ENCODE measurements at regions not wholly inside any gene's neighbourhood (a gene's known extent, or its start where the extent isn't known, plus 50 kb on each side); places are given as distances from the start of the nearest gene placed in this dataset.

DNA sequence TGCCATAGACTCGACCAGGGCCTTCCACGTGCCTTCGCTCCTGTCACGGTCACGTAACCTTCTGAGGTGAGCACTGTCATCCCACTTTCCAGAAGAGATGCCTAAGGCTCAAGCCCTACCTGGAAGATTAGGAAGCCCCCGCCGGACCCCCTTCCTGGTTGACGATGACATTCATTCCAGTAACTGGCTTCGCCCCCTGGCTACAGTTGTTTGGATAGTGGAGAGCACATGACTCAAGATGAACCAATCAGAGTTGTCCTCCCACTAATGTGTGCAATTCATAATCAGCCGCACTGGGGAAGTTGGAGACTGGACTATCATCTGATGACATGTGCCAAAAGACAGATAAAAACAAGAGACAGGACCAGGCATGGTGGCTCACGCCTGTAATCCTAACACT lies 104.0 kb upstream of the GJB5 start (continued):
- TF ChIP-seq CHD1 (IDR thresholded peaks at IDR 0.05; ENCODE audit: low read length) (no peak), ZFP36 (IDR thresholded peaks at IDR 0.05; ENCODE audit: low read depth, low read length, partially characterized antibody) (no peak), TAF9B (IDR thresholded peaks at IDR 0.05; ENCODE audit: partially characterized antibody) (no peak), MAFG (tag; conservative IDR thresholded peaks at IDR 0.05) (no peak)
- TF ChIP-seq, protein P1, sequence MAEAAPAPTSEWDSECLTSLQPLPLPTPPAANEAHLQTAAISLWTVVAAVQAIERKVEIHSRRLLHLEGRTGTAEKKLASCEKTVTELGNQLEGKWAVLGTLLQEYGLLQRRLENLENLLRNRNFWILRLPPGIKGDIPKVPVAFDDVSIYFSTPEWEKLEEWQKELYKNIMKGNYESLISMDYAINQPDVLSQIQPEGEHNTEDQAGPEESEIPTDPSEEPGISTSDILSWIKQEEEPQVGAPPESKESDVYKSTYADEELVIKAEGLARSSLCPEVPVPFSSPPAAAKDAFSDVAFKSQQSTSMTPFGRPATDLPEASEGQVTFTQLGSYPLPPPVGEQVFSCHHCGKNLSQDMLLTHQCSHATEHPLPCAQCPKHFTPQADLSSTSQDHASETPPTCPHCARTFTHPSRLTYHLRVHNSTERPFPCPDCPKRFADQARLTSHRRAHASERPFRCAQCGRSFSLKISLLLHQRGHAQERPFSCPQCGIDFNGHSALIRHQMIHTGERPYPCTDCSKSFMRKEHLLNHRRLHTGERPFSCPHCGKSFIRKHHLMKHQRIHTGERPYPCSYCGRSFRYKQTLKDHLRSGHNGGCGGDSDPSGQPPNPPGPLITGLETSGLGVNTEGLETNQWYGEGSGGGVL (CRISPR knock-in tag; IDR thresholded peaks at IDR 0.05) = no peak
- TF ChIP-seq, protein P2, sequence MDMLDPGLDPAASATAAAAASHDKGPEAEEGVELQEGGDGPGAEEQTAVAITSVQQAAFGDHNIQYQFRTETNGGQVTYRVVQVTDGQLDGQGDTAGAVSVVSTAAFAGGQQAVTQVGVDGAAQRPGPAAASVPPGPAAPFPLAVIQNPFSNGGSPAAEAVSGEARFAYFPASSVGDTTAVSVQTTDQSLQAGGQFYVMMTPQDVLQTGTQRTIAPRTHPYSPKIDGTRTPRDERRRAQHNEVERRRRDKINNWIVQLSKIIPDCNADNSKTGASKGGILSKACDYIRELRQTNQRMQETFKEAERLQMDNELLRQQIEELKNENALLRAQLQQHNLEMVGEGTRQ (CRISPR knock-in tag; IDR thresholded peaks at IDR 0.05) = peak; percentile 72
- TF ChIP-seq, protein P3, sequence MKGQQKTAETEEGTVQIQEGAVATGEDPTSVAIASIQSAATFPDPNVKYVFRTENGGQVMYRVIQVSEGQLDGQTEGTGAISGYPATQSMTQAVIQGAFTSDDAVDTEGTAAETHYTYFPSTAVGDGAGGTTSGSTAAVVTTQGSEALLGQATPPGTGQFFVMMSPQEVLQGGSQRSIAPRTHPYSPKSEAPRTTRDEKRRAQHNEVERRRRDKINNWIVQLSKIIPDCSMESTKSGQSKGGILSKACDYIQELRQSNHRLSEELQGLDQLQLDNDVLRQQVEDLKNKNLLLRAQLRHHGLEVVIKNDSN (CRISPR knock-in tag; IDR thresholded peaks at IDR 0.05) = 0 out of 2 replicates have a peak, but pooled peaks have one; percentile 42

DNA sequence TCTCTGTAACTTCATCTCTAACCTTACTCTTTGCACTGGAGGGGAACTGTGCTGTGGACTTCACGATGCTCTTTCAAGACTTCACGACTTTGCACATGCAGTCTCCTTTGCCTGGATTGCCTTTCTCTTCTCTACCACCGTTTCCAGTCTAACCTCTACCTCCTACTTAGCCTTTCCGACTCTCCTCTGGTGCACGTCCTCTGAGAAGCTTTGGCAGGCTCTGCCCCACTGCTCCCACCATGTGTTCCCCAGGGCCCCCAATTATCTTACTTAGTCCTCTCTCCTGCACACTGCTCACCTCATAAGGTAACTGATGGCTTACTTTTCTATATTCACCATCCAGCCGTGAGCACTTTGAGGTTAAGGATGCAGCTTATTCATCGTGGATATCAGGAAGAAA lies 101.7 kb upstream of the GJB5 start:
- ATAC-seq (no peak), DNase-seq (ENCODE audit: extremely low read depth in 1 of 4, low spot score in 3 of 4) (no peak), FAIRE-seq (no peak)
- H3K36me3 ChIP-seq (ENCODE audit: control insufficient read depth, insufficient read depth, low read length) = no peaks in the 10 kb centered on the region
- WGBS (ENCODE audit: insufficient coverage, low coverage, missing lambda C conversion rate) = 3% methylated on average over 7 of the region's 7 CpGs
- H3K9me1 ChIP-seq (ENCODE audit: control insufficient read depth, insufficient read depth, low read length) = no peaks in the 10 kb centered on the region
- no peak overlapping the region for H3K4me2 ChIP-seq (ENCODE audit: insufficient read depth, low read length)
- peaks cover 2 to 11% of the 10 kb centered on the region in 2 experiments; a peak in 2 of 5 replicates for H3K27me3 ChIP-seq (ENCODE audit: control insufficient read depth in 2 of 2, insufficient read depth in 2 of 2, low read length in 2 of 2)
- no peak overlapping the region for H3K9ac ChIP-seq (ENCODE audit: insufficient read depth in 1 of 2, low read depth in 2 of 2, low read length in 2 of 2)
- no peak overlapping the region for H2AFZ ChIP-seq (ENCODE audit: low read depth, low read length)
- H3K27ac ChIP-seq (ENCODE audit: extremely low read depth, low read depth, low read length) = no peak overlapping the region
- ChIA-PET POLR2A (interaction anchor here (0.7 kb wide), 1 partner anchor 189 kb away, joined by 3 read pairs; no protein-coding TSS in a partner anchor), CTCF (ENCODE audit: low intra/inter-chr PET ratio) (no interaction called here)
- in situ Hi-C loops (cut with MboI) (no loop called here), intact Hi-C loops (cut with micrococcal nuclease) (no loop called here)
- peaks cover 0 to 4% of the 10 kb centered on the region in 2 experiments; a peak in 1 of 5 replicates for H3K4me1 ChIP-seq (replicated peaks in 1 of 2; ENCODE audit: control insufficient read depth in 2 of 2, insufficient read depth in 2 of 2, low read length in 2 of 2)
- H4K20me1 ChIP-seq (replicated peaks; ENCODE audit: control insufficient read depth, insufficient read depth, low read length) = no peaks in the 10 kb centered on the region
- no TSS peak for BruUV-seq (replicated peaks)
- H3K9me3 ChIP-seq (replicated peaks; ENCODE audit: control insufficient read depth, insufficient read depth, low read depth, low read length) = no peaks in the 10 kb centered on the region
- H3K79me2 ChIP-seq (ENCODE audit: control insufficient read depth, insufficient read depth, low read length) = no peaks in the 10 kb centered on the region
- H3K4me3 ChIP-seq = no peak overlapping the region
- TF ChIP-seq, protein P4, sequence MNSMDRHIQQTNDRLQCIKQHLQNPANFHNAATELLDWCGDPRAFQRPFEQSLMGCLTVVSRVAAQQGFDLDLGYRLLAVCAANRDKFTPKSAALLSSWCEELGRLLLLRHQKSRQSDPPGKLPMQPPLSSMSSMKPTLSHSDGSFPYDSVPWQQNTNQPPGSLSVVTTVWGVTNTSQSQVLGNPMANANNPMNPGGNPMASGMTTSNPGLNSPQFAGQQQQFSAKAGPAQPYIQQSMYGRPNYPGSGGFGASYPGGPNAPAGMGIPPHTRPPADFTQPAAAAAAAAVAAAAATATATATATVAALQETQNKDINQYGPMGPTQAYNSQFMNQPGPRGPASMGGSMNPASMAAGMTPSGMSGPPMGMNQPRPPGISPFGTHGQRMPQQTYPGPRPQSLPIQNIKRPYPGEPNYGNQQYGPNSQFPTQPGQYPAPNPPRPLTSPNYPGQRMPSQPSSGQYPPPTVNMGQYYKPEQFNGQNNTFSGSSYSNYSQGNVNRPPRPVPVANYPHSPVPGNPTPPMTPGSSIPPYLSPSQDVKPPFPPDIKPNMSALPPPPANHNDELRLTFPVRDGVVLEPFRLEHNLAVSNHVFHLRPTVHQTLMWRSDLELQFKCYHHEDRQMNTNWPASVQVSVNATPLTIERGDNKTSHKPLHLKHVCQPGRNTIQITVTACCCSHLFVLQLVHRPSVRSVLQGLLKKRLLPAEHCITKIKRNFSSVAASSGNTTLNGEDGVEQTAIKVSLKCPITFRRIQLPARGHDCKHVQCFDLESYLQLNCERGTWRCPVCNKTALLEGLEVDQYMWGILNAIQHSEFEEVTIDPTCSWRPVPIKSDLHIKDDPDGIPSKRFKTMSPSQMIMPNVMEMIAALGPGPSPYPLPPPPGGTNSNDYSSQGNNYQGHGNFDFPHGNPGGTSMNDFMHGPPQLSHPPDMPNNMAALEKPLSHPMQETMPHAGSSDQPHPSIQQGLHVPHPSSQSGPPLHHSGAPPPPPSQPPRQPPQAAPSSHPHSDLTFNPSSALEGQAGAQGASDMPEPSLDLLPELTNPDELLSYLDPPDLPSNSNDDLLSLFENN (IDR thresholded peaks at IDR 0.05; ENCODE audit: low read depth in 2 of 2, low read length in 2 of 2) = no peak
- TF ChIP-seq, protein P5, sequence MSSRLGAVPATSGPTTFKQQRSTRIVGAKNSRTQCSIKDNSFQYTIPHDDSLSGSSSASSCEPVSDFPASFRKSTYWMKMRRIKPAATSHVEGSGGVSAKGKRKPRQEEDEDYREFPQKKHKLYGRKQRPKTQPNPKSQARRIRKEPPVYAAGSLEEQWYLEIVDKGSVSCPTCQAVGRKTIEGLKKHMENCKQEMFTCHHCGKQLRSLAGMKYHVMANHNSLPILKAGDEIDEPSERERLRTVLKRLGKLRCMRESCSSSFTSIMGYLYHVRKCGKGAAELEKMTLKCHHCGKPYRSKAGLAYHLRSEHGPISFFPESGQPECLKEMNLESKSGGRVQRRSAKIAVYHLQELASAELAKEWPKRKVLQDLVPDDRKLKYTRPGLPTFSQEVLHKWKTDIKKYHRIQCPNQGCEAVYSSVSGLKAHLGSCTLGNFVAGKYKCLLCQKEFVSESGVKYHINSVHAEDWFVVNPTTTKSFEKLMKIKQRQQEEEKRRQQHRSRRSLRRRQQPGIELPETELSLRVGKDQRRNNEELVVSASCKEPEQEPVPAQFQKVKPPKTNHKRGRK (tag; IDR thresholded peaks at IDR 0.05) = no peak

Measured in K562 (cell line).